ENCODE measurements at regions not wholly inside any gene's neighbourhood (a gene's known extent, or its start where the extent isn't known, plus 50 kb on each side); places are given as distances from the start of the nearest gene placed in this dataset.

DNA sequence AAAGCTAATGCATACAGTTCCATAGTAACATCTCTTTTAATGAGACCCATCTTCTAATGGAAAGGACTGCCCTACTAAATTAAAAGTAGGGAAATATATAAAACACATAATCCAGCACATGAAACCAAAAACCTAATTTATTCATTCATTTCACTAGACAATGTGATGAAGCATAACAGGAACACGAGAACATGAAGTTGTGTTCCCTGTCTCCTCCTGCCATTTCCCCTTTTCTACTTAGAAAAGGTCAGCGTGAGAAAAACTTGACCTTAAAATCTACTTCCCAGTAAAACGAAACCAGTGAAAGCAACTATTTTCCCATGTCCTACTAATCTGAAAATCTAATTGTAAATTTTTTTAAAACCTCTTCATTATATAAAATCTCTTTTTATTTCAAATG lies 847.5 kb downstream of the TLE1 start:
- TF ChIP-seq, protein P1, sequence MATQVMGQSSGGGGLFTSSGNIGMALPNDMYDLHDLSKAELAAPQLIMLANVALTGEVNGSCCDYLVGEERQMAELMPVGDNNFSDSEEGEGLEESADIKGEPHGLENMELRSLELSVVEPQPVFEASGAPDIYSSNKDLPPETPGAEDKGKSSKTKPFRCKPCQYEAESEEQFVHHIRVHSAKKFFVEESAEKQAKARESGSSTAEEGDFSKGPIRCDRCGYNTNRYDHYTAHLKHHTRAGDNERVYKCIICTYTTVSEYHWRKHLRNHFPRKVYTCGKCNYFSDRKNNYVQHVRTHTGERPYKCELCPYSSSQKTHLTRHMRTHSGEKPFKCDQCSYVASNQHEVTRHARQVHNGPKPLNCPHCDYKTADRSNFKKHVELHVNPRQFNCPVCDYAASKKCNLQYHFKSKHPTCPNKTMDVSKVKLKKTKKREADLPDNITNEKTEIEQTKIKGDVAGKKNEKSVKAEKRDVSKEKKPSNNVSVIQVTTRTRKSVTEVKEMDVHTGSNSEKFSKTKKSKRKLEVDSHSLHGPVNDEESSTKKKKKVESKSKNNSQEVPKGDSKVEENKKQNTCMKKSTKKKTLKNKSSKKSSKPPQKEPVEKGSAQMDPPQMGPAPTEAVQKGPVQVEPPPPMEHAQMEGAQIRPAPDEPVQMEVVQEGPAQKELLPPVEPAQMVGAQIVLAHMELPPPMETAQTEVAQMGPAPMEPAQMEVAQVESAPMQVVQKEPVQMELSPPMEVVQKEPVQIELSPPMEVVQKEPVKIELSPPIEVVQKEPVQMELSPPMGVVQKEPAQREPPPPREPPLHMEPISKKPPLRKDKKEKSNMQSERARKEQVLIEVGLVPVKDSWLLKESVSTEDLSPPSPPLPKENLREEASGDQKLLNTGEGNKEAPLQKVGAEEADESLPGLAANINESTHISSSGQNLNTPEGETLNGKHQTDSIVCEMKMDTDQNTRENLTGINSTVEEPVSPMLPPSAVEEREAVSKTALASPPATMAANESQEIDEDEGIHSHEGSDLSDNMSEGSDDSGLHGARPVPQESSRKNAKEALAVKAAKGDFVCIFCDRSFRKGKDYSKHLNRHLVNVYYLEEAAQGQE (IDR thresholded peaks at IDR 0.05; ENCODE audit: insufficient read depth in 1 of 2, low read depth in 2 of 2, low read length in 2 of 2): no peak
- TF ChIP-seq POLR2AphosphoS5 (IDR thresholded peaks at IDR 0.05; ENCODE audit: low read depth, low read length) (no peak), TAF1 (IDR thresholded peaks at IDR 0.05; ENCODE audit: borderline replicate concordance, insufficient read depth, low read length) (no peak), FOXP2 (optimal IDR thresholded peaks at IDR 0.05; ENCODE audit: borderline replicate concordance, extremely low read depth, extremely low read length, insufficient read depth) (no peak), SIN3A (IDR thresholded peaks at IDR 0.05; ENCODE audit: borderline replicate concordance, insufficient read depth, low read length) (no peak)

DNA sequence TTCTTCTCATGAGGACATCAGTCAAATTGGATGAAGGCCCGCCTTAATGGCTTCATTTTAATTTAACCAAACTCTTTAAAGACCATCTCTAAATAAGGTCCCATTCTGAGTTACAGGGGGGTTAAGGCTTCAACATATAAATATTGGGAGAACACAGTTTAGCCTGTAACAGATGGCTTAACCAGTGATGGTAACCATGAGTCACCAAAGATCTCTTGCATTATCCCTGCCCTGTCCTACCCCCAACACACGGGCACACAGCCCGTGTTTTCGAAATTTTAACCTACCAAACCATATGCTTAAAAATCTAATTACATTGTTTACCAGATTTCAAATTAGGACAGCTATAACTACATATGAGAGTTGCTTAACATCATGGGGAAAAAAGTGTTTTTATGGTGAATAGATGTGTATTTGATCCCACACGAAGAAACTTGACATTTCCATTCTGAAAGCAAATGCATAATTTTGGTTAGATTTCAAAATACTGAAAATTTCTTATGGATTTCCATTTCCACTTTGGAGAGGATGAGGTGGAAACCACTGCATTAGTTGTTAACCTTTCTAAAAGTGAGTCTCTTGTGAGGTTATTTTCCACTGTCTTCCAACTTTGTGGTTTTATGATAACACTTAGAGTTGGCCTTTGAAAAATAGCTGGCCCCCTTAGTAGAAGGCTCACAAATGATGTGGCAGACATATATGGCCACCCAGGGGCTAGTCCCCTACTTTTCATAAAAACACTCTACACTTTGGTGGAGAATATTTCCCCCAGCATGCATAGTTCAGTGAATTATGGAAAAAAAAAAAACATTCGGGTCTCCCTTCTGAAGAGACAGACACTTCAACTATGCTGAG lies 849.3 kb downstream of the TLE1 start:
- TF ChIP-seq FOXP2 (optimal IDR thresholded peaks at IDR 0.05; ENCODE audit: borderline replicate concordance, extremely low read depth, extremely low read length, insufficient read depth) (no peak), POLR2AphosphoS5 (IDR thresholded peaks at IDR 0.05; ENCODE audit: low read depth, low read length) (no peak), SIN3A (IDR thresholded peaks at IDR 0.05; ENCODE audit: borderline replicate concordance, insufficient read depth, low read length) (no peak), TAF1 (IDR thresholded peaks at IDR 0.05; ENCODE audit: borderline replicate concordance, insufficient read depth, low read length) (no peak)
- TF ChIP-seq, protein P1 (IDR thresholded peaks at IDR 0.05; ENCODE audit: insufficient read depth in 1 of 2, low read depth in 2 of 2, low read length in 2 of 2): no peak

DNA sequence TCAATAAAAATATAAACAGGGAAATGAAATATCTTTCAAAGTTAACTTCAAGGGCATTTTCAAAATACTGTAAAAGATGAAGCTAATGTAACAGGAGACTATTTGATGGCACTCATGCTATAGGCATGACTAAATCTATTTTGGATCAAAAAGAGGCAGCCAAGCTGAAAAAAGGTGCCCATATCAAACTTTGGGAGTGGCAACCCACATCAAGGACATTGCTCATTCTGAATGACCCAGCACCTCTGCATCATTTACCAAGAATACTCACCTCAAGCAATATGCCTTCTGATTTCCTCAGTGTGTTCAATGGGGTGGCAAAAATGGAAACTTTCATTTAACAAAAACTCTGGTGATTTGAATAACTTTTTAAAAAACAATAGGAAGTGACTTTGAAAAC lies 853.3 kb downstream of the TLE1 start:
- TF ChIP-seq POLR2AphosphoS5 (IDR thresholded peaks at IDR 0.05; ENCODE audit: low read depth, low read length) (no peak), FOXP2 (optimal IDR thresholded peaks at IDR 0.05; ENCODE audit: borderline replicate concordance, extremely low read depth, extremely low read length, insufficient read depth) (no peak), SIN3A (IDR thresholded peaks at IDR 0.05; ENCODE audit: borderline replicate concordance, insufficient read depth, low read length) (no peak), TAF1 (IDR thresholded peaks at IDR 0.05; ENCODE audit: borderline replicate concordance, insufficient read depth, low read length) (no peak)
- TF ChIP-seq, protein P1 (IDR thresholded peaks at IDR 0.05; ENCODE audit: insufficient read depth in 1 of 2, low read depth in 2 of 2, low read length in 2 of 2): no peak

DNA sequence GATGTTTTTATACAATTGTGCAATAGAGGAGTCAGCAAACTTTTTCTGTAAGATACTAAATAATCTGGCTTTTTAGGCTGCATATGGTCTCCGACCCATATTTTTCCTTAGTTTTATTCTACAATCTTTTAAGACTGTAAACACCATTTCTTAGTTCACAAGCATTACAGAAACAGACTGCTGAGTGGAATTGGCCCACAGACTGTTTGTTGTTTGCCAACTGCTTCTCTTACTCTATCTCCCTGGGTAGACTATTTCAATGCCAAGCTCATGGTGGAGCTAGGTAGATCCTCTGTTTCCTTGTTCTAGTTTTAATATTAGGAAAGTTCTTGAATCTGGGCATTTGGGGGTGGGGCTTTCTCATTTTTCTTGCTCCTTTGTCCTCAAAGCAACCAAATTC lies 857.6 kb downstream of the TLE1 start:
- TF ChIP-seq, protein P1 (IDR thresholded peaks at IDR 0.05; ENCODE audit: insufficient read depth in 1 of 2, low read depth in 2 of 2, low read length in 2 of 2): no peak
- TF ChIP-seq FOXP2 (optimal IDR thresholded peaks at IDR 0.05; ENCODE audit: borderline replicate concordance, extremely low read depth, extremely low read length, insufficient read depth) (no peak), TAF1 (IDR thresholded peaks at IDR 0.05; ENCODE audit: borderline replicate concordance, insufficient read depth, low read length) (no peak), SIN3A (IDR thresholded peaks at IDR 0.05; ENCODE audit: borderline replicate concordance, insufficient read depth, low read length) (no peak)
